ENCODE measurements at regions not wholly inside any gene's neighbourhood (a gene's known extent, or its start where the extent isn't known, plus 50 kb on each side); places are given as distances from the start of the nearest gene placed in this dataset.

DNA sequence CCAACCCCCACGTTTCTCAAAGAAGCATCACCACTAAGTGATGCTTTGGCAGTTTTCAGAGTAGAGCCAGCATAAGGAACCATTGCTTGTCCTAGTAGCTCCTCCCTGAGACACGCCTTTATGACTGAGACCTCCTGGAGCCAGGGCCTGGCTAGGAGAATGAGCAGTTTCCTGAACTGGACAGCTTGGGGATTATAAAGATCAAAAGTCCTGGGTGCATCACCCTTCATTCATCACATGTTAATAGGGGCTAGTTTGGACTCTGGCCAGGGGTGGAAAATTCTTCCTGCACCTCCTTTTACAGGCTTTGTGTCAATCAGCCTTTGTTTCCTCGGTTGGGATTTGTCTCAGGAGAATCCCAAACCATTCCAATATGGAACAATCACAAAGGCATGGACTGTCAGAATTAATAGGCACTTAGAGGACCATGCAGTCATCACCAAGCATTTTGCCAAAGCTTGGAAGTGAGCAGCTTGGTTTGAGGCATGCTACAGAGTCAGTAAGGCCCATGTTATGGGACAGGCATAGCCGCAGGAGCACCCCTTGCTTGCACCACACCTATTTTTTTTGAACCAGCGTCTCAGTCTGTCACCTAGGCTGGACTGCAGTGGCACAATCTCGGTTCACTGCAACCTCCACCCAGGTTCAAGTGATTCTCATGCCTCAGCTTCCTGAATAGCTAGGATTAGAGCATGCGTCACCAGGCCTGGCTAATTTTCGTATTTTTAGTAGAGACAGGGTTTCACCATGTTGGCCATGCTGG lies 64.9 kb upstream of the TGM3 start:
- DNase-seq (no peak), ATAC-seq (peak; percentile 88)
- intact Hi-C loops (cut with DNase I, micrococcal nuclease) = no loop called here

DNA sequence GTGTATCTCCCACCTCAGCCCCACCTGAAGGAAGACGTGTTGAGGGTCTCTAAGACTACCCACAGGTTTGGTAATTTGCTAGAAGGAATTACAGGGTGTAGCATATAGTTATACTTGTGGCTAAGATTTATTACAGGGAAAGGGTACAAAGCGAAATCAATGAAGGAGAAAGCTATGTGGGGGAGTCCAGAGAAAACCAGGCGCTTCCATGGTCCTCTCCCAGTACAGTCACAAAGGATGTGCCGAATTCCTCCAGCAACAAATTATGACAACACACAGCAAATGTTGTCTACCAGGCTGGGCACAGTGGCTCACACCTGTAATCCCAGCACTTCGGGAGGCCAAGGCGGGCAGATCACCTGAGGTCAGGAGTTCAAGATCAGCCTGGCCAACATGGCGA lies 64.1 kb upstream of the TGM3 start:
- no peak for ATAC-seq
- intact Hi-C loops (cut with DNase I, micrococcal nuclease) = no loop called here
- DNase-seq = no peak

DNA sequence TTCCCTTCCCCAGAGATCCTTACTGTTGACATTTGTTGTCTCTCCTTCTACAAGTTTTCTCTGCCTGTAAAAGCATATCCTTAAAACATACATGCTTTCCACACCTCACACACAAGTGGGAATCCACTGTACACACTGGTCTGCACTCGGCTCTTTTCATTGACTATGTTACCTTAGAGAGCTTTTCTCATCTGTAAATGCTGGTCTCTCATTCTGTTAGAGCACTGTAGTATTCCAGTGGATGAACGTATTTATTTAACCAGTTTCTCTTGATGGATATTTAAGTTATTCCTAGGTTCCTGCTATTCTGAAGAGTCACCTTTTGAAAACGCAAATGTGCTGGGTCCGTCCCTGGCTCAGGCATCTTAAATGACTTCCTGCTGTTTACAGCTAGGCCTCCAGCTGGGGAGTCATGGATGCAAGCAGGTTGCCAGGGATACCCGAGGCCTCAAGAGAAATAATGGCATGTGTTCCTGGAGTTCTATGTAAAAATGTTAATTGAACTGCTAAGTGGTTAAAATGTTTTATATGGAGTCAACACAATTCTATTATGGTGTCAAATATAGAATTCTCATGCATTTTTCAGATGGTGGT lies 61.1 kb upstream of the TGM3 start:
- no peak for DNase-seq
- ATAC-seq = no peak
- intact Hi-C loops (cut with DNase I, micrococcal nuclease) = no loop called here

DNA sequence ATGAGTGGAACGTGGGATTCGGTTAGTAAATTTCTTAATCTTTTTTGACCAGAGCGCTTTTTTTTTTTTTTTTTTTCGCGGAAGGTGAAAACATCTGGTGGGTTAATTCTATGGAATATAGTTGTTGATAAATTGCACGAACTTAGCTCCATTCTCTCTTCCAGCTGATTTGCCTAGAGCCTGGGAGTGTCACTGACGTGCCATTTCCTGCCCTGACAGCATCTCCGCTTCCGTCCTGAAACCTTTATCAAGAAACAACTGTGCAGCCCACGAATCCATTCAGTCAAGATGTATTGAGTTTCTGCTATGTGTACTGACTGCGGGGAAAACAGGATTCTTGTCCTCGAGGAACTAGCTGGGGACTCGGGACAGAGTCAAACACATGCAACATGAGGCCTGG lies 59.5 kb upstream of the TGM3 start:
- DNase-seq (no peak), ATAC-seq (no peak)
- intact Hi-C loops (cut with DNase I, micrococcal nuclease) = no loop called here

DNA sequence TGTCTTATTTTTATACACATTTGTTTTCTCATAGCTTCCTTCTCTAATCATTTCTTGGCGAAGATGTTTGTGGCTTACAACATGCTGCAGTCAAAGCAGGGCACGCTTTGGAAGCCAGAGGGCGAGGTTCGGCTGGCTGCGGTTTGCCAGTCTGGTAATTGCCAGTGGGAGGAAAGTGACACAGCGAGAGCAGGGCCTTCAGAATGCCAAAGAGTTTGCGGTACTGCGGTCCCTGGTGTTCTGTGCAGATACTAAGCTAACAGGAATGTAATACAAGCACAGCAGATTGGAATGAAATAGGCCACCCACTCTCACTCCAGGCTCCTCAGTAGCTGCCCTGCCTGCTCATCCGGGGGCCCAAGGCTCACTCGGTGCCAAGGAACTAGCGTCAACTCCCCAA lies 58.7 kb upstream of the TGM3 start:
- ATAC-seq (peak; percentile 81), DNase-seq (peak in 1 of 2 donors; percentile 47)
- intact Hi-C loops (cut with DNase I, micrococcal nuclease) = no loop called here

DNA sequence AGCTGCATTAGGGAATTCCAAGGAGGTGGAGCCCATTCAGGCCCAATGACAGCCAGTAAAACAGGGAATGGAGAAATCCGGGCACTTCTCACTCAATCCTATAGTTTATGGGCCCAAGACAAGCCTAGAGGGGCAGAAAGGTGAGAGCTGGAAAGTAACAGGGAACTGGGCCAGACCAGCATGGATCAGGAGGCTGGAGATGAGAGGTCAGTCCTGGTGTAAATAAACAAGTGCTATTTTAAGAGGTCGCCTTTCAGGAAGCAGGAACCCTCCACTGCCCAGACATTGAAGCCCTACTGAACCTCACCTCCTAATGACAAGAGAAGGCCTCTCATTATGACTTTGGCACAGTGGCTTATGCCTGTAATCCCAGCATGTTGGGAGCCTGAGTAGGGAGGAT lies 57.2 kb upstream of the TGM3 start:
- DNase-seq (no peak), ATAC-seq (no peak)
- intact Hi-C loops (cut with DNase I, micrococcal nuclease) = no loop called here

DNA sequence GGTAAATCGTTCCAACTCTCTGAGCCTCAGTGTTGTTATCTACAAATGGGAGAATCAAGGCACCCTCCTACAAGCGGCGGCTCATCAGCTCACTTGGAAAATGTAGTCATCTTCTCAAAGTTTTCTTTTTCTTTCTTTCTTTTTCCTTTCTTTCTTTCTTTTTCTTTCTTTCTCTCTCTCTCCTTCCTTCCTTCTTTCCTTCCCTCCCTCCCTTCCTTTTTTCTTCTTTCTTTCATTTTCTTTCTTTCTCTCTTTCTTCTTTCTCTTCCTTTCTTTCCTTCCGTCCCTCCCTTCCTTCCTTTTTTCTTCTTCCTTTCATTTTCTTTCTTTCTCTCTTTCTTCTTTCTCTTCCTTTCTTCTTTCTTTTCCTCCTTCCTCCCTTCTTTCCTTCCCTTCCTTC lies 55.0 kb upstream of the TGM3 start:
- ATAC-seq = no peak
- intact Hi-C loops (cut with DNase I, micrococcal nuclease) = no loop called here
- no peak for DNase-seq

DNA sequence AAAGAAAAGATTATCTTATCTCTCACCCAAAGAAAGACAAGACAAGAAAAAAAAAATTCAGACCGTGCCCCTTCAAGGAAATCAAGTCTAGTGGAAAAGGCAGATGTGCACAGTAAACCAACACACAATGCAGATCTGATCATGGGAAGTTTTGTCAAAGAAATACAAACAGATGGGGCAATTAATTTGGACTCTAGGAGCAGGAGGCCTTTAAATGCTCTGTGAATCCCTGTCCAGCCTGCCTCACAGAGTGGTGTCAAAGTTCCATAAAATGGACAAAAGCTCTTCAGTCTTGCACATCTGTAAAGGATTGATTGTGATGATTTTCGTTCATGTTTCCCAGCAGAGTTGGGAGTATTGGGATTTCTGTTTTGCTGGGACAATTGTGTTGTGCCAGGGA lies 53.1 kb upstream of the TGM3 start:
- intact Hi-C loops (cut with DNase I, micrococcal nuclease) = no loop called here
- DNase-seq (no peak), ATAC-seq (no peak)

DNA sequence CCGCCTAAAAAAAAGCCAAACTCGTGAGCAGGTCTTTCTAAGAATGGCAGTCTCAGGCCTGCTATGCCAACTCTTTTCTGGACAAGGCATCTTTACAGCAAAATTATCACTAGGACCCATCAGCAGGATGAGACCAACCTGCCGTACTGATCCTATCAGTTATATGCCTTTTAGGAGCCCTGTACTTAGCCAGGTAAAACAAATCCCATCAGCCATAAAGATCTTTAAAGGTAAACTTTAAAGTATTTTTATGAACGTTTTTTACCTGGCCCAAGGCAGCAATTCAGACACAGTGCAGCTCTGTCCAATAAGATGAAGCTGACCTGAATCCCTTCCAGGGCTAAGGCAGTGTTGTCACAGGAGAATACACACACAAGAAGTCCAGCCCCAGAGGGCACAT lies 51.3 kb upstream of the TGM3 start:
- intact Hi-C loops (cut with DNase I, micrococcal nuclease) = no loop called here
- no peak for ATAC-seq
- no peak for DNase-seq

DNA sequence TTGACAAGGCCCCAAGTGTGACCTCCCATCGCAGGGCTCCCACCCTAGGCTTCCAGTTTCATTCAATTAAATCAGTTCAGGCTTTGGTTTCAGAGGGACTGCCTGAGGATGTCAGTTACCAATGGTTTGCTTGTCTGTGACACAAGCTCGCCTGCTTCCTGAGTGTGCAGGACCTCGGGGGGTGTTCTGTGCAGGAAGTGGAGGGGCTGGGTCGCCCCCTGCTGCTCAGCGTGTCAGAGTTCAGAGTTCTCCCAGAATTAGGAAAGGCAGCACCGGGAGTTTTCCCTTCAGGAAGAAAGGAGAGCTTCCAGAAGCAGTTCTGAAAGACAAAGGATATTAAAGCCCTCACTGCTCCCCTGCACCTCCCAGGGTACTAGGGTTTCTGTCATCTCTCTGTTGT lies 50.8 kb upstream of the TGM3 start:
- intact Hi-C loops (cut with DNase I, micrococcal nuclease) = no loop called here
- DNase-seq (no peak), ATAC-seq (no peak)

DNA sequence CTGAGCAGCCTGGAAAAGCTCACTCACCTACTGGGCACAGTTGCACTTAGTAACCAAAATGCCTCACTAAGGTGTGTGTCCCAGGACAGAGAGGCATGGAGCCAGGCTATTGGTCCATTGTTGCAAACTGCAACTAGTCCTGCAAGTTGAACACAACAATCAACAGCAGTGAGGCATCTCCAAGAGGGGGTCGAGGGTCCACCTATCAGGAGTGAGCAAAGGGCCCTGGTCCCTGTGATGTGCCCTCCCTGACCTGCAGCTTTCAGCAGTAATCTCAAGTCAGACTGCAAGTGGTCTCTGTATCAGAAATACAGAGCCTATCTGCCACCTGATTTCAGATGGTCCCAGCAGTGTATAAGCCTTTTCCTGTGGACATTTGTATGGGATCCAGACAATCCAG lies 50.2 kb upstream of the TGM3 start:
- intact Hi-C loops (cut with DNase I, micrococcal nuclease) = no loop called here

More for the DNA sequence above, 50.2 kb upstream of the TGM3 start:
- ATAC-seq (no peak), DNase-seq (no peak)
